GM12878 (cell line): ENCODE measurements at regions not wholly inside any gene's neighbourhood (a gene's known extent, or its start where the extent isn't known, plus 50 kb on each side); places are given as distances from the start of the nearest gene placed in this dataset.

Experiments used
- ATAC-seq: fragments of 200-7000 bp; cut with Tn5 transposase; 3 replicates; pipeline ENCODE4 v1.9.1; 2020; ENCODE audit warnings: mild to moderate bottlenecking, moderate library complexity
- BruUV-seq: library from RNA; stranded (reverse); fragments of 400-500 nt; replicated peaks from 2 replicates; lab custom pipeline; 2021; lab: Mats Ljungman, UMichigan
- CTCF ChIA-PET: fragments of 300-600 bp; sonication (Branson Sonifier 250); formaldehyde crosslinking; extraction: SDS; loops from one replicate; lab custom pipeline; 2021; ENCODE audit warnings: inconsistent platforms; lab: Yijun Ruan, JAX
- POLR2A ChIA-PET: fragments of 350-600 bp; formaldehyde crosslinking; extraction: SDS; loops from one replicate; lab custom pipeline; 2021; ENCODE audit warnings: inconsistent platforms; lab: Charles Lee
- RAD21 ChIA-PET: fragments of 300-600 bp; sonication (Branson Sonifier 250); formaldehyde crosslinking; loops from one replicate; lab custom pipeline; 2023; ENCODE audit warnings: antibody characterized with exemption; ENCODE audit not compliant: unreplicated experiment; lab: Charles Lee
- SMC1A ChIA-PET: fragments of 300-600 bp; sonication (Branson Sonifier 250); formaldehyde crosslinking; loops from one replicate; lab custom pipeline; 2023; ENCODE audit not compliant: unreplicated experiment, uncharacterized antibody; lab: Charles Lee
- DNase-seq: peaks from one replicate; pipeline ENCODE4 v3.0.0-alpha.2; 2011; ENCODE audit warnings: low read depth, low spot score
- FAIRE-seq: peaks from 3 replicates; lab custom pipeline; 2011; peaks lifted over from hg19 to GRCh38; lab: Jason Lieb, UNC
- H2AFZ ChIP-seq: 2 replicates; pipeline ENCODE4 v1.6.0; 2011; ENCODE audit warnings: low read depth, low read length, control low read depth; ENCODE audit not compliant: control insufficient read depth
- H3K27ac ChIP-seq: 2 replicates; pipeline ENCODE4 v1.5.1; 2011; ENCODE audit warnings: control low read depth; ENCODE audit not compliant: control insufficient read depth, insufficient read depth
- H3K27me3 ChIP-seq, 2 experiments: replicated peaks in 1 of 2; 2 replicates each; pipeline versions ENCODE4 v1.6.0 to v1.6.1; 2011; ENCODE audit warnings: low read length in 1 of 2; ENCODE audit not compliant: control insufficient read depth in 2 of 2, insufficient read depth in 2 of 2
- H3K36me3 ChIP-seq, 2 experiments: 2 replicates each; pipeline ENCODE4 v1.5.1; 2011; ENCODE audit warnings: low read length in 1 of 2; ENCODE audit not compliant: control insufficient read depth in 2 of 2, insufficient read depth in 2 of 2
- H3K4me1 ChIP-seq: 2 replicates; pipeline ENCODE4 v1.6.1; 2011; ENCODE audit warnings: mild to moderate bottlenecking, low read length, moderate library complexity, mixed read lengths; ENCODE audit not compliant: control insufficient read depth, insufficient read depth
- H3K4me2 ChIP-seq: 2 replicates; pipeline ENCODE4 v1.6.0; 2011; ENCODE audit warnings: control low read depth; ENCODE audit not compliant: control insufficient read depth, insufficient read depth
- H3K4me3 ChIP-seq: fragments of 200-600 bp; sonication (generic); 2 replicates; pipeline ENCODE4 v1.5.1; 2016
- H3K79me2 ChIP-seq: 2 replicates; pipeline ENCODE4 v1.6.0; 2011; ENCODE audit warnings: low read length; ENCODE audit not compliant: control insufficient read depth, insufficient read depth
- H3K9ac ChIP-seq: 2 replicates; pipeline ENCODE4 v1.8.0; 2011; ENCODE audit warnings: low read length, control low read depth, mixed read lengths; ENCODE audit not compliant: control insufficient read depth, insufficient read depth
- H3K9me3 ChIP-seq: replicated peaks from 3 replicates; pipeline ENCODE4 v1.5.1; 2011; ENCODE audit warnings: mild to moderate bottlenecking, low read length; ENCODE audit not compliant: control insufficient read depth, insufficient read depth
- H4K20me1 ChIP-seq: 2 replicates; pipeline ENCODE4 v1.6.0; 2011; ENCODE audit not compliant: control insufficient read depth, insufficient read depth
- CREM ChIP-seq: IDR thresholded peaks from 2 replicates; pipeline ENCODE4 v1.6.1; 2014; ENCODE audit warnings: antibody characterized with exemption, low read depth
- EGR1 ChIP-seq, 2 experiments: IDR thresholded peaks; 1 replicate in 1 of 2; 2 replicates in 1 of 2; pipeline ENCODE4 v1.6.1; 2011 to 2012; ENCODE audit warnings: low read depth in 2 of 2, low read length in 2 of 2, borderline replicate concordance in 1 of 2, mild to moderate bottlenecking in 1 of 2, moderate library complexity in 1 of 2
- HDGF ChIP-seq: fragments of 450-650 bp; IDR thresholded peaks from 2 replicates; pipeline ENCODE4 v1.6.1; 2016; ENCODE audit warnings: antibody characterized with exemption
- LARP7 ChIP-seq: fragments of 450-650 bp; IDR thresholded peaks from 2 replicates; pipeline ENCODE4 v1.6.1; 2017; ENCODE audit warnings: mild to moderate bottlenecking
- MTA3 ChIP-seq: IDR thresholded peaks from 2 replicates; pipeline ENCODE4 v1.6.1; 2012; ENCODE audit warnings: low read length, inconsistent platforms, borderline replicate concordance
- RB1 ChIP-seq: fragments of 450-650 bp; formaldehyde crosslinking; IDR thresholded peaks from 2 replicates; pipeline ENCODE4 v1.6.1; 2017; ENCODE audit warnings: mild to moderate bottlenecking, borderline replicate concordance
- RCOR1 ChIP-seq: conservative IDR thresholded peaks from 2 replicates; pipeline ENCODE4 v1.6.1; 2012; ENCODE audit warnings: low read depth, low read length, improper control_type of control experiment
- STAT1 ChIP-seq: fragments of 450-650 bp; conservative IDR thresholded peaks from 2 replicates; pipeline ENCODE4 v1.6.1; 2014; ENCODE audit warnings: antibody characterized with exemption, mild to moderate bottlenecking
- ZBED1 ChIP-seq: IDR thresholded peaks from 2 replicates; pipeline ENCODE4 v1.6.1; 2016; ENCODE audit warnings: borderline replicate concordance
- WGBS: methylation state at CpG from one replicate; pipeline ENCODE4 v1.1.6; 2016; ENCODE audit warnings: low lambda C conversion rate; ENCODE audit not compliant: insufficient replicate concordance, insufficient coverage; ENCODE audit errors: missing lambda C conversion rate; 5-methylcytosine and 5-hydroxymethylcytosine counted together
- in situ Hi-C: fragments of 300-500 bp; cut with MboI; formaldehyde crosslinking; loops from 9 replicates; pipeline ENCODE4 v1.14.3; 2018; ENCODE audit warnings: mixed read lengths
- intact Hi-C: fragments of 100-400 bp; cut with micrococcal nuclease; formaldehyde crosslinking; loops from one replicate; pipeline ENCODE4 v1.14.2; 2022; ENCODE audit not compliant: unreplicated experiment
- TF ChIP-seq, protein P1 (sequence below): fragments of 450-650 bp; IDR thresholded peaks from 2 replicates; pipeline ENCODE4 v1.6.1; 2017; ENCODE audit warnings: mild to moderate bottlenecking, low read depth, inconsistent platforms; ENCODE audit not compliant: poor library complexity, severe bottlenecking
- TF ChIP-seq, protein P2 (sequence below): fragments of 450-650 bp; IDR thresholded peaks from 2 replicates; pipeline ENCODE4 v1.6.1; 2017; ENCODE audit warnings: mild to moderate bottlenecking, moderate library complexity
- TF ChIP-seq, protein P3 (sequence below): IDR thresholded peaks from 2 replicates; pipeline ENCODE4 v1.6.1; 2011; ENCODE audit warnings: borderline replicate concordance, low read depth, mild to moderate bottlenecking, moderate library complexity, mixed read lengths, low read length; ENCODE audit not compliant: insufficient read depth; ENCODE audit errors: extremely low read length

DNA sequence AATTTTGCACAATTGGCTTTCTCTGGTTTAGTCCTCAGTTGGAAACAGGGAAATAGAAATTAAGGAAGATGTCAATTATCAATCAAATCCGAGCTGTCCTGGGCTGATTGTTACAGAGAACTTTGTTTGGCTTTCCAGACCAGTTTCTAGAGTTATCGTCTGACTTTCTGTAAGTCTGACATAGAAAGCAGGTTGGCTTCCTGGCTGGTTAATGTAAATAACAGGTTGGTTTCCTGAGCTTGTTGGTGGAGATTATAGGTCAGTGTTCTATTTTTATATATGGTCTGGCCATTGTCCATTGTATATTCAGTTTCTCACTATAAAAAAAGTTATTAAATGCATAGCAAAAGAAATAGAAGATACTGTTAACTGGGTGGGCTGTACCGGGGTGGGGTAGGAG is 204.8 kb downstream of the MBD2 start:
- Histone ChIP-seq H2AFZ (no peak overlapping the region), H3K4me1 (no peaks in the 10 kb centered on the region), H3K79me2 (no peaks in the 10 kb centered on the region), H3K36me3 (no peaks in the 10 kb centered on the region), H3K4me2 (no peak overlapping the region), H3K27ac (no peak overlapping the region), H4K20me1 (no peaks in the 10 kb centered on the region), H3K4me3 (no peak overlapping the region), H3K27me3 (no peaks in the 10 kb centered on the region), H3K9me3 (no peaks in the 10 kb centered on the region), H3K9ac (no peak overlapping the region)
- DNase-seq, result no peak
- RAD21 ChIA-PET, result no interaction called here
- intact Hi-C loops, result no loop called here
- POLR2A ChIA-PET, result no interaction called here
- TF ChIP-seq, protein P1, sequence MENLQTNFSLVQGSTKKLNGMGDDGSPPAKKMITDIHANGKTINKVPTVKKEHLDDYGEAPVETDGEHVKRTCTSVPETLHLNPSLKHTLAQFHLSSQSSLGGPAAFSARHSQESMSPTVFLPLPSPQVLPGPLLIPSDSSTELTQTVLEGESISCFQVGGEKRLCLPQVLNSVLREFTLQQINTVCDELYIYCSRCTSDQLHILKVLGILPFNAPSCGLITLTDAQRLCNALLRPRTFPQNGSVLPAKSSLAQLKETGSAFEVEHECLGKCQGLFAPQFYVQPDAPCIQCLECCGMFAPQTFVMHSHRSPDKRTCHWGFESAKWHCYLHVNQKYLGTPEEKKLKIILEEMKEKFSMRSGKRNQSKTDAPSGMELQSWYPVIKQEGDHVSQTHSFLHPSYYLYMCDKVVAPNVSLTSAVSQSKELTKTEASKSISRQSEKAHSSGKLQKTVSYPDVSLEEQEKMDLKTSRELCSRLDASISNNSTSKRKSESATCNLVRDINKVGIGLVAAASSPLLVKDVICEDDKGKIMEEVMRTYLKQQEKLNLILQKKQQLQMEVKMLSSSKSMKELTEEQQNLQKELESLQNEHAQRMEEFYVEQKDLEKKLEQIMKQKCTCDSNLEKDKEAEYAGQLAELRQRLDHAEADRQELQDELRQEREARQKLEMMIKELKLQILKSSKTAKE, result no peak
- TF ChIP-seq EGR1 (IDR thresholded peaks at IDR 0.05; ENCODE audit: borderline replicate concordance in 1 of 2, low read depth in 2 of 2, low read length in 2 of 2) (no peak), LARP7 (no peak)
- CTCF ChIA-PET, result interaction anchor here (0.6 kb wide), 1 partner anchor 405 kb away, joined by 3 read pairs; no protein-coding TSS in a partner anchor
- no TSS peak for BruUV-seq
- in situ Hi-C loops, result no loop called here
- FAIRE-seq, result no peak
- SMC1A ChIA-PET, result no interaction called here
- 35% methylated on average over 3 of the region's 3 CpGs for WGBS
- no peak for ATAC-seq

DNA sequence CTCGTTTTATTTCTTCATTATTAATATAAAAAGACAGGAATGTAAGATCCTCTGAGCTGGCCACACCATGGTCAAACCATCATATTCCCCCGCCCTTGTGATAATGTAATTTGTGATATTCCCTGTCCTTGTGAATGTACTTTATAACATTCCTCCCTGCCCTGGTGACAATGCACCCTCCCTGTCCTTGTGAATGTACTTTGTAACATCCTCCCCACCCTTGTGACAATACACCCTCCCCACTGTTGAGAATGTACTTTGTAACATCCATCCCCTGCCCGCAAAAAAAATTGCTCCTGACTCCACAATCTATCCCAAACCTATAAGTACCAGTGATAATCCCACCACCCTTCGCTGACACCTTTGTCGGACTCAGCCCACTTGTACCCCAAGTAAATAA is 211.0 kb downstream of the MBD2 start:
- CTCF ChIA-PET, result no interaction called here
- TF ChIP-seq, protein P2, sequence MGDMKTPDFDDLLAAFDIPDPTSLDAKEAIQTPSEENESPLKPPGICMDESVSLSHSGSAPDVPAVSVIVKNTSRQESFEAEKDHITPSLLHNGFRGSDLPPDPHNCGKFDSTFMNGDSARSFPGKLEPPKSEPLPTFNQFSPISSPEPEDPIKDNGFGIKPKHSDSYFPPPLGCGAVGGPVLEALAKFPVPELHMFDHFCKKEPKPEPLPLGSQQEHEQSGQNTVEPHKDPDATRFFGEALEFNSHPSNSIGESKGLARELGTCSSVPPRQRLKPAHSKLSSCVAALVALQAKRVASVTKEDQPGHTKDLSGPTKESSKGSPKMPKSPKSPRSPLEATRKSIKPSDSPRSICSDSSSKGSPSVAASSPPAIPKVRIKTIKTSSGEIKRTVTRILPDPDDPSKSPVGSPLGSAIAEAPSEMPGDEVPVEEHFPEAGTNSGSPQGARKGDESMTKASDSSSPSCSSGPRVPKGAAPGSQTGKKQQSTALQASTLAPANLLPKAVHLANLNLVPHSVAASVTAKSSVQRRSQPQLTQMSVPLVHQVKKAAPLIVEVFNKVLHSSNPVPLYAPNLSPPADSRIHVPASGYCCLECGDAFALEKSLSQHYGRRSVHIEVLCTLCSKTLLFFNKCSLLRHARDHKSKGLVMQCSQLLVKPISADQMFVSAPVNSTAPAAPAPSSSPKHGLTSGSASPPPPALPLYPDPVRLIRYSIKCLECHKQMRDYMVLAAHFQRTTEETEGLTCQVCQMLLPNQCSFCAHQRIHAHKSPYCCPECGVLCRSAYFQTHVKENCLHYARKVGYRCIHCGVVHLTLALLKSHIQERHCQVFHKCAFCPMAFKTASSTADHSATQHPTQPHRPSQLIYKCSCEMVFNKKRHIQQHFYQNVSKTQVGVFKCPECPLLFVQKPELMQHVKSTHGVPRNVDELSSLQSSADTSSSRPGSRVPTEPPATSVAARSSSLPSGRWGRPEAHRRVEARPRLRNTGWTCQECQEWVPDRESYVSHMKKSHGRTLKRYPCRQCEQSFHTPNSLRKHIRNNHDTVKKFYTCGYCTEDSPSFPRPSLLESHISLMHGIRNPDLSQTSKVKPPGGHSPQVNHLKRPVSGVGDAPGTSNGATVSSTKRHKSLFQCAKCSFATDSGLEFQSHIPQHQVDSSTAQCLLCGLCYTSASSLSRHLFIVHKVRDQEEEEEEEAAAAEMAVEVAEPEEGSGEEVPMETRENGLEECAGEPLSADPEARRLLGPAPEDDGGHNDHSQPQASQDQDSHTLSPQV, result no peak
- TF ChIP-seq RB1 (no peak), MTA3 (no peak), CREM (no peak), ZBED1 (no peak), RCOR1 (no peak), STAT1 (no peak), HDGF (no peak)
- TF ChIP-seq, protein P3, sequence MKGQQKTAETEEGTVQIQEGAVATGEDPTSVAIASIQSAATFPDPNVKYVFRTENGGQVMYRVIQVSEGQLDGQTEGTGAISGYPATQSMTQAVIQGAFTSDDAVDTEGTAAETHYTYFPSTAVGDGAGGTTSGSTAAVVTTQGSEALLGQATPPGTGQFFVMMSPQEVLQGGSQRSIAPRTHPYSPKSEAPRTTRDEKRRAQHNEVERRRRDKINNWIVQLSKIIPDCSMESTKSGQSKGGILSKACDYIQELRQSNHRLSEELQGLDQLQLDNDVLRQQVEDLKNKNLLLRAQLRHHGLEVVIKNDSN, result no peak

More for the DNA sequence above, 211.0 kb downstream of the MBD2 start:
- ChIA-PET SMC1A (no interaction called here), RAD21 (no interaction called here), POLR2A (no interaction called here)
- ATAC-seq (no peak), FAIRE-seq (no peak), DNase-seq (no peak)
- Histone ChIP-seq H3K4me3 (no peak overlapping the region), H3K9me3 (no peaks in the 10 kb centered on the region), H3K36me3 (no peaks in the 10 kb centered on the region), H3K27ac (no peak overlapping the region), H3K79me2 (no peaks in the 10 kb centered on the region), H3K4me2 (no peak overlapping the region), H4K20me1 (no peaks in the 10 kb centered on the region), H3K27me3 (no peaks in the 10 kb centered on the region), H2AFZ (no peak overlapping the region), H3K9ac (no peak overlapping the region), H3K4me1 (no peaks in the 10 kb centered on the region)
- intact Hi-C loops, result no loop called here
- BruUV-seq, result no TSS peak
- 58% methylated on average over 5 of the region's 5 CpGs for WGBS
- in situ Hi-C loops, result no loop called here
